ENCODE measurements at regions not wholly inside any gene's neighbourhood (a gene's known extent, or its start where the extent isn't known, plus 50 kb on each side); places are given as distances from the start of the nearest gene placed in this dataset.
"Not testable (repeated sequence)": the region's sequence is repeated elsewhere in the genome, so short reads cannot be mapped to it uniquely, and the experiment has no call there.

GRCh38 chr9:38125889-38126288, 56.9 kb upstream of the SHB start:
- H3K4me3 ChIP-seq (ENCODE audit: low read depth, low read length): no peak overlapping the region
- no peak for DNase-seq (ENCODE audit: low read depth)
- TF ChIP-seq CTCF (IDR thresholded peaks at IDR 0.05; ENCODE audit: low read depth, low read length, missing control alignments): no peak

- DNase-seq (ENCODE audit: low read depth); H3K4me3 ChIP-seq (ENCODE audit: low read depth, low read length): not testable (repeated sequence)
Observed at GRCh38 chr9:38123359-38123758, 54.3 kb upstream of the SHB start.

- no peak for TF ChIP-seq CTCF (IDR thresholded peaks at IDR 0.05; ENCODE audit: low read depth, low read length, missing control alignments)
- DNase-seq (ENCODE audit: low read depth): no peak
- H3K4me3 ChIP-seq (ENCODE audit: low read depth, low read length): no peak overlapping the region
Observed at GRCh38 chr9:38120961-38121360, 51.9 kb upstream of the SHB start.

GRCh38 chr9:38119560-38120236, 50.7 kb upstream of the SHB start:
- DNase-seq (ENCODE audit: low read depth): no peak
- no peak for TF ChIP-seq CTCF (IDR thresholded peaks at IDR 0.05; ENCODE audit: low read depth, low read length, missing control alignments)
- H3K4me3 ChIP-seq (ENCODE audit: low read depth, low read length): no peak overlapping the region

GRCh38 chr9:38118862-38119438, 49.9 kb upstream of the SHB start:
- TF ChIP-seq CTCF (IDR thresholded peaks at IDR 0.05; ENCODE audit: low read depth, low read length, missing control alignments): no peak
- no peak overlapping the region for H3K4me3 ChIP-seq (ENCODE audit: low read depth, low read length)
- DNase-seq (ENCODE audit: low read depth): no peak

All from GM12864 (cell line).